Spleen (tissue), 11 donors: ENCODE measurements at regions not wholly inside any gene's neighbourhood (a gene's known extent, or its start where the extent isn't known, plus 50 kb on each side); places are given as distances from the start of the nearest gene placed in this dataset.

ENCODE experiments used
- DNase-seq: peaks from one replicate; pipeline ENCODE4 v3.0.0-alpha.2; 2020
- H3K27ac ChIP-seq, 8 donors: fragments of 200-600 bp; sonication (generic) in 7 of 8; 1 replicate in 4 of 8; 2 replicates in 4 of 8; pipeline versions ENCODE4 v1.5.0 to v1.8.0; 2016 to 2021; ENCODE audit warnings: inconsistent platforms in 4 of 8, mild to moderate bottlenecking in 4 of 8, moderate library complexity in 1 of 8
- H3K27me3 ChIP-seq, 7 donors: fragments of 200-600 bp; sonication (generic) in 6 of 7; replicated peaks in 1 of 7; 1 replicate in 4 of 7; 2 replicates in 3 of 7; pipeline versions ENCODE4 v1.5.0 to v1.8.0; 2016 to 2021; ENCODE audit warnings: inconsistent platforms in 3 of 7, mild to moderate bottlenecking in 1 of 7
- H3K36me3 ChIP-seq, 6 donors: fragments of 200-600 bp; sonication (generic) in 5 of 6; 1 replicate in 4 of 6; 2 replicates in 2 of 6; pipeline versions ENCODE4 v1.5.0 to v1.8.0; 2016 to 2021; ENCODE audit warnings: inconsistent platforms in 2 of 6
- H3K4me1 ChIP-seq, 6 donors: fragments of 200-600 bp; sonication (generic) in 5 of 6; 1 replicate in 3 of 6; 2 replicates in 3 of 6; pipeline versions ENCODE4 v1.5.0 to v1.8.0; 2016 to 2021; ENCODE audit warnings: inconsistent platforms in 3 of 6
- H3K4me3 ChIP-seq, 8 donors: fragments of 200-600 bp; sonication (generic) in 7 of 8; 1 replicate in 4 of 8; 2 replicates in 4 of 8; pipeline versions ENCODE4 v1.5.0 to v1.8.0; 2016 to 2021; ENCODE audit warnings: inconsistent platforms in 4 of 8, mild to moderate bottlenecking in 4 of 8, moderate library complexity in 2 of 8
- H3K9me3 ChIP-seq, 8 donors: fragments of 200-600 bp; sonication (generic) in 7 of 8; 1 replicate in 4 of 8; 2 replicates in 4 of 8; pipeline versions ENCODE4 v1.5.0 to v1.8.0; 2016 to 2021; ENCODE audit warnings: inconsistent platforms in 4 of 8
- CTCF ChIP-seq, 11 experiments: fragments of 200-600 bp in 7 of 11; fragments of 450-650 bp in 4 of 11; sonication (generic) in 4 of 11; IDR thresholded peaks in 8 of 11; conservative IDR thresholded peaks in 3 of 11; 1 replicate in 7 of 11; 2 replicates in 4 of 11; pipeline versions ENCODE4 v1.4.0 to v1.8.0; 2016 to 2021; ENCODE audit warnings: antibody characterized with exemption in 11 of 11, inconsistent platforms in 4 of 11, mild to moderate bottlenecking in 1 of 11
- POLR2A ChIP-seq, 3 donors: fragments of 450-650 bp; IDR thresholded peaks; one replicate each; pipeline ENCODE4 v1.5.1; 2017; ENCODE audit warnings: antibody characterized with exemption in 3 of 3, mild to moderate bottlenecking in 1 of 3
- POLR2AphosphoS5 ChIP-seq, 3 donors: sonication (generic); formaldehyde crosslinking; IDR thresholded peaks; one replicate each; pipeline ENCODE4 v1.5.1; 2017; ENCODE audit warnings: antibody characterized with exemption in 3 of 3
- WGBS, 5 donors: extraction: QIAGEN DNeasy Blood & Tissue Kit in 3 of 5; methylation state at CpG; one replicate each; pipeline versions ENCODE4 v1.1.5 to v1.1.7; 2013 to 2018; 5-methylcytosine and 5-hydroxymethylcytosine counted together
- intact Hi-C: fragments of 100-400 bp; cut with DNase I; formaldehyde crosslinking; loops from one replicate; pipeline ENCODE4 v1.15.0; 2023; ENCODE audit warnings: low total_unique reads
- donor health status: healthy with polysubstance abuse.
- donor health status: DM: no; HTN: no; CAD: no; lungs with moderate emphysema.
- donor health status: DM: no; HTN: no; CAD: no.
- donor health status: Bipolar disorder and iron deficiency.
- donor health status: healthy.
- donor health status: DM: no; HTN: no; CAD: no.
- donor health status: DM: yes; HTN: yes; CAD: no.

GRCh38 chr1:234722904-234723720 lies 113.1 kb upstream of the IRF2BP2 start:
- peak overlapping the region; percentile 70 to 96 (median 88) for H3K27ac ChIP-seq
- H3K4me3 ChIP-seq = peak overlapping the region in 1 of 8 donors; percentile 37
- peaks cover 52 to 99% (median 86%) of the 10 kb centered on the region in 6 donors for H3K4me1 ChIP-seq
- 48 to 53% (median 49%) methylated on average over 26 of the region's 26 CpGs for WGBS, 5 donors
- intact Hi-C loops = loop anchor here (5.0 to 10.0 kb wide), 2 partner anchors 111 to 122 kb away; partner anchors contain the start of gene IRF2BP2
- TF ChIP-seq CTCF (IDR thresholded peaks at IDR 0.05 in 8 of 11, conservative IDR thresholded peaks at IDR 0.05 in 3 of 11) (no peak), POLR2A (IDR thresholded peaks at IDR 0.05) (no peak), POLR2AphosphoS5 (IDR thresholded peaks at IDR 0.05) (no peak)
- H3K36me3 ChIP-seq = no peaks in the 10 kb centered on the region
- peak; percentile 76 for DNase-seq
- H3K27me3 ChIP-seq = no peaks in the 10 kb centered on the region
- no peaks in the 10 kb centered on the region for H3K9me3 ChIP-seq

- H3K27ac ChIP-seq = peak overlapping the region in 7 of 8 donors; percentile 82 to 96 (median 91)
- no peak overlapping the region for H3K4me3 ChIP-seq
- H3K36me3 ChIP-seq = no peaks in the 10 kb centered on the region
- H3K4me1 ChIP-seq = peaks cover 49 to 100% (median 82%) of the 10 kb centered on the region in 6 donors
- no peaks in the 10 kb centered on the region for H3K27me3 ChIP-seq
- TF ChIP-seq POLR2A (IDR thresholded peaks at IDR 0.05) = no peak
- peak in 1 of 3 donors; percentile 53 for TF ChIP-seq POLR2AphosphoS5 (IDR thresholded peaks at IDR 0.05)
- no peak for DNase-seq
- intact Hi-C loops = loop anchor here (5.0 to 10.0 kb wide), 2 partner anchors 110 to 123 kb away; partner anchors contain the start of gene IRF2BP2
- H3K9me3 ChIP-seq = no peaks in the 10 kb centered on the region
- WGBS, 5 donors = 43 to 54% (median 49%) methylated on average over 9 of the region's 9 CpGs
These were observed 112.3 kb upstream of the IRF2BP2 start for GRCh38 chr1:234722270-234722704.

- peak overlapping the region in 7 of 8 donors; percentile 82 to 96 (median 91) for H3K27ac ChIP-seq
- TF ChIP-seq POLR2AphosphoS5 (IDR thresholded peaks at IDR 0.05) (peak in 2 of 3 donors; percentile 49 to 67), POLR2A (IDR thresholded peaks at IDR 0.05) (no peak)
- DNase-seq = no peak
- H3K27me3 ChIP-seq = no peaks in the 10 kb centered on the region
- no peak overlapping the region for H3K4me3 ChIP-seq
- no peaks in the 10 kb centered on the region for H3K9me3 ChIP-seq
- 47 to 66% (median 54%) methylated on average over 11 to 12 of the region's 12 CpGs for WGBS, 5 donors
- H3K36me3 ChIP-seq = no peaks in the 10 kb centered on the region
- intact Hi-C loops = loop anchor here (5.0 to 10.0 kb wide), 2 partner anchors 109 to 123 kb away; partner anchors contain the start of gene IRF2BP2
- peaks cover 43 to 100% (median 76%) of the 10 kb centered on the region in 6 donors for H3K4me1 ChIP-seq
These were observed 111.7 kb upstream of the IRF2BP2 start for GRCh38 chr1:234721476-234722269.

- DNase-seq = no peak
- TF ChIP-seq POLR2AphosphoS5 (IDR thresholded peaks at IDR 0.05) (peak in 1 of 3 donors; percentile 17), CTCF (IDR thresholded peaks at IDR 0.05 in 8 of 11, conservative IDR thresholded peaks at IDR 0.05 in 3 of 11) (no peak), POLR2A (IDR thresholded peaks at IDR 0.05) (no peak)
- intact Hi-C loops = loop anchor here (5.0 to 10.0 kb wide), 2 partner anchors 109 to 124 kb away; partner anchors contain the start of gene IRF2BP2
- no peaks in the 10 kb centered on the region for H3K9me3 ChIP-seq
- peaks cover 35 to 92% (median 69%) of the 10 kb centered on the region in 6 donors for H3K4me1 ChIP-seq
- peak overlapping the region in 7 of 8 donors; percentile 82 to 96 (median 91) for H3K27ac ChIP-seq
- WGBS, 5 donors = 73 to 84% (median 76%) methylated on average over 15 of the region's 15 CpGs
- H3K27me3 ChIP-seq = no peaks in the 10 kb centered on the region
- no peak overlapping the region for H3K4me3 ChIP-seq
- H3K36me3 ChIP-seq = no peaks in the 10 kb centered on the region
These were observed 110.9 kb upstream of the IRF2BP2 start for GRCh38 chr1:234720709-234721441.
